Esophagus muscularis mucosa (tissue), 3 donors: ENCODE measurements at regions not wholly inside any gene's neighbourhood (a gene's known extent, or its start where the extent isn't known, plus 50 kb on each side); places are given as distances from the start of the nearest gene placed in this dataset.

Experiments
- CTCF ChIP-seq, 3 experiments: fragments of 200-600 bp in 2 of 3; fragments of 450-650 bp in 1 of 3; sonication (generic) in 2 of 3; IDR thresholded peaks; one replicate each; pipeline ENCODE4 v1.5.1; 2017 to 2019; ENCODE audit warnings: antibody characterized with exemption in 3 of 3, mild to moderate bottlenecking in 2 of 3, moderate library complexity in 1 of 3
- EP300 ChIP-seq: sonication (generic); formaldehyde crosslinking; IDR thresholded peaks from one replicate; pipeline ENCODE4 v1.6.1; 2017; ENCODE audit warnings: antibody characterized with exemption

- TF ChIP-seq EP300 (no peak), CTCF (IDR thresholded peaks at IDR 0.05) (no peak)
These were observed 152.7 kb downstream of the NFKBIZ start for GRCh38 chr3:102002056-102002455.
